ENCODE measurements at regions not wholly inside any gene's neighbourhood (a gene's known extent, or its start where the extent isn't known, plus 50 kb on each side); places are given as distances from the start of the nearest gene placed in this dataset.

- H3K4me3 ChIP-seq = no peak overlapping the region
- no peak for DNase-seq (ENCODE audit: low spot score in 2 of 2)
- no peaks in the 10 kb centered on the region for H3K27me3 ChIP-seq
- WGBS = 77% methylated on average over 2 of the region's 2 CpGs
- H3K4me1 ChIP-seq = no peaks in the 10 kb centered on the region
- no peak overlapping the region for H3K27ac ChIP-seq
- no peak for TF ChIP-seq POLR2A (IDR thresholded peaks at IDR 0.05)
- no peak for TF ChIP-seq POLR2AphosphoS5 (IDR thresholded peaks at IDR 0.05)
- TF ChIP-seq EP300 (IDR thresholded peaks at IDR 0.05) = no peak
- no peak for TF ChIP-seq CTCF (IDR thresholded peaks at IDR 0.05)
- no peaks in the 10 kb centered on the region for H3K9me3 ChIP-seq
- H3K36me3 ChIP-seq = no peaks in the 10 kb centered on the region
Measured at GRCh38 chr5:152801886-152802285, 396.8 kb upstream of the NMUR2 start.

- H3K36me3 ChIP-seq = no peaks in the 10 kb centered on the region
- TF ChIP-seq POLR2AphosphoS5 (IDR thresholded peaks at IDR 0.05) (no peak), EP300 (IDR thresholded peaks at IDR 0.05) (no peak), CTCF (IDR thresholded peaks at IDR 0.05) (no peak), POLR2A (IDR thresholded peaks at IDR 0.05) (no peak)
- no peaks in the 10 kb centered on the region for H3K9me3 ChIP-seq
- no peak overlapping the region for H3K4me3 ChIP-seq
- no peak for DNase-seq (ENCODE audit: low spot score in 2 of 2)
- no peaks in the 10 kb centered on the region for H3K4me1 ChIP-seq
- 78% methylated on average over 3 of the region's 3 CpGs for WGBS
- no peaks in the 10 kb centered on the region for H3K27me3 ChIP-seq
- no peak overlapping the region for H3K27ac ChIP-seq
Measured at GRCh38 chr5:152804179-152804578, 399.1 kb upstream of the NMUR2 start.

DNA sequence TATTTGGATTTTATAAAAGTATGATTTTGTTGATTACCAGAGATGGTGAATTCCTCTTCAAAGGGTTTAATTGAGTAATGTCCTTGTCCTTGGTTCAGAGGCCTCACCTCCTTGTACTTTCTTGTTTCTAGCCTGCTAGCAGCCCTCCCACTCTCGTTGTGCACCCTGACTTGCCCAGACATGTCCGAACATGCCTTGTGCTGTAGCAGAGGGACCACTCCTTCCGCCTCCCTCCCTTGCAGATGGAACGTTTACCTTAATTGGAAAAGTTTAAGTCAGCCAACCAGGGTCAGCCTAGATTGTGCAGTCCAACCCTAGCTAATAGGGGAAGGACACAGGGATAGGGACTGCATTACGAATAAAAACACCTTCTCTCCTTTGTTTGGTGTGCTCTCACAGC is 406.9 kb upstream of the NMUR2 start:
- H3K27ac ChIP-seq = no peak overlapping the region
- no peak for DNase-seq (ENCODE audit: low spot score in 2 of 2)
- H3K4me3 ChIP-seq = no peak overlapping the region
- no peaks in the 10 kb centered on the region for H3K36me3 ChIP-seq
- H3K4me1 ChIP-seq = no peaks in the 10 kb centered on the region
- no peaks in the 10 kb centered on the region for H3K27me3 ChIP-seq
- 82% methylated on average over 5 of the region's 5 CpGs for WGBS
- TF ChIP-seq POLR2A (IDR thresholded peaks at IDR 0.05) = no peak
- TF ChIP-seq EP300 (IDR thresholded peaks at IDR 0.05) = no peak
- no peak for TF ChIP-seq POLR2AphosphoS5 (IDR thresholded peaks at IDR 0.05)
- TF ChIP-seq CTCF (IDR thresholded peaks at IDR 0.05) = no peak
- H3K9me3 ChIP-seq = peaks cover 5% of the 10 kb centered on the region

DNA sequence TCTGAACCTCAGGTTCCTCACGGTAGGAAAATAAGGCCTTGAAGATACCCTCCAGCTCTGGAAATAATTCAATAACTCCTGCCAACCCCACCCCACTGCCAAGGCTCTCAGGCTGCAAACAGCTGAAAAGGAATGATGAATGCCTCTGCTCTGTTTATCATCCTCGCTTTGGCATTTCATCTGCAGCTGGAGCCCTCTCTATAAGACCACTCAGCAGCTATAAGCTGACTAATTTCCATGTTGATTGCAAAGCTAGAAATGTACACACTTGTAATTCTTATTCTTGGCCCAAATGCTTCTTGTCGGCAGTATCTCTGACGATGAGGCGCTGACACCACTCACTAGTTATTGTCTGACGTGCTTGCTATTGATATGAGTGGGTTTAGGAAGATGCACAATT is 408.4 kb upstream of the NMUR2 start:
- 28% methylated on average over 6 of the region's 6 CpGs for WGBS
- Histone ChIP-seq H3K27me3 (no peaks in the 10 kb centered on the region), H3K4me1 (no peaks in the 10 kb centered on the region), H3K27ac (no peak overlapping the region), H3K36me3 (no peaks in the 10 kb centered on the region), H3K4me3 (no peak overlapping the region), H3K9me3 (peaks cover 5% of the 10 kb centered on the region)
- DNase-seq (ENCODE audit: low spot score in 2 of 2) = no peak
- no peak for TF ChIP-seq CTCF (IDR thresholded peaks at IDR 0.05)
- TF ChIP-seq EP300 (IDR thresholded peaks at IDR 0.05) = no peak
- TF ChIP-seq POLR2AphosphoS5 (IDR thresholded peaks at IDR 0.05) = no peak
- no peak for TF ChIP-seq POLR2A (IDR thresholded peaks at IDR 0.05)

DNA sequence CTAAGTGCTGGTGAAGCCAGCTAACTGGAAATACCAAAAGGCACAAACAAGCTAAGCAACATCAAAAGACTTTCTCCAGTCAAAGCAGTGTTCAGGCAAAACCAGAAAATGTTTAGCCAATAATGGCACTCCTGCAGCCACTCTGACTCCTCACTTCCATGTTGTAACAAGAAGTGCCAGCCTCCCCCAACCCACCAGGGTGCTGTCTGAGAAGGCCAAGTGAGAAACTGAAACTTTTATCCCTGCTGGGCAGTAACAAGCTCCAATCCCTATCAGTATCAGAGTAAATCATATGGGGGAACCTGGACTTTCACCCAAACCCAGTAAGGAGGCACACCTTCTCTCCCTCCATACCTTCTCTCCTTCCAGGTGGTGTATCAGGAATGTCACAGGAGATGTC is 414.8 kb upstream of the NMUR2 start:
- H3K4me3 ChIP-seq = no peak overlapping the region
- TF ChIP-seq POLR2A (IDR thresholded peaks at IDR 0.05) (no peak), EP300 (IDR thresholded peaks at IDR 0.05) (no peak)
- H3K9me3 ChIP-seq = no peaks in the 10 kb centered on the region
- no peaks in the 10 kb centered on the region for H3K27me3 ChIP-seq
- no peak for DNase-seq (ENCODE audit: low spot score in 2 of 2)
- no peak overlapping the region for H3K27ac ChIP-seq
- no peaks in the 10 kb centered on the region for H3K36me3 ChIP-seq
- no peaks in the 10 kb centered on the region for H3K4me1 ChIP-seq

GRCh38 chr5:152824316-152824715 is 419.2 kb upstream of the NMUR2 start:
- no peak overlapping the region for H3K4me3 ChIP-seq
- H3K9me3 ChIP-seq = no peaks in the 10 kb centered on the region
- no peaks in the 10 kb centered on the region for H3K27me3 ChIP-seq
- no peaks in the 10 kb centered on the region for H3K4me1 ChIP-seq
- WGBS = 92% methylated on average over 3 of the region's 3 CpGs
- no peak for DNase-seq (ENCODE audit: low spot score in 2 of 2)
- no peak for TF ChIP-seq POLR2AphosphoS5 (IDR thresholded peaks at IDR 0.05)
- no peak for TF ChIP-seq EP300 (IDR thresholded peaks at IDR 0.05)
- no peak for TF ChIP-seq POLR2A (IDR thresholded peaks at IDR 0.05)
- no peak for TF ChIP-seq CTCF (IDR thresholded peaks at IDR 0.05)
- no peaks in the 10 kb centered on the region for H3K36me3 ChIP-seq
- no peak overlapping the region for H3K27ac ChIP-seq
